Osteoblast (primary cell): ENCODE measurements at regions not wholly inside any gene's neighbourhood (a gene's known extent, or its start where the extent isn't known, plus 50 kb on each side); places are given as distances from the start of the nearest gene placed in this dataset.

Experiments used
- DNase-seq: peaks from one replicate; pipeline ENCODE4 v3.0.0; 2011; ENCODE audit warnings: low spot score, mixed read lengths; ENCODE audit not compliant: insufficient read length; ENCODE audit errors: missing footprints
- H2AFZ ChIP-seq: 2 replicates; pipeline ENCODE4 v1.6.0; 2011; ENCODE audit warnings: mild to moderate bottlenecking, low read length
- H3K27ac ChIP-seq: 2 replicates; pipeline ENCODE4 v1.5.1; 2011; ENCODE audit warnings: mild to moderate bottlenecking, low read depth, low read length, moderate library complexity
- H3K27me3 ChIP-seq: 2 replicates; pipeline ENCODE4 v1.6.0; 2012; ENCODE audit warnings: mild to moderate bottlenecking, control low read depth, inconsistent platforms, low read length, moderate library complexity; ENCODE audit not compliant: insufficient read depth
- H3K36me3 ChIP-seq: 2 replicates; pipeline ENCODE4 v1.5.1; 2011; ENCODE audit warnings: mild to moderate bottlenecking, low read length, control low read depth, moderate library complexity; ENCODE audit not compliant: insufficient read depth
- H3K4me1 ChIP-seq: 2 replicates; pipeline ENCODE4 v1.5.1; 2011; ENCODE audit warnings: mild to moderate bottlenecking, low read length, control low read depth, moderate library complexity; ENCODE audit not compliant: insufficient read depth
- H3K4me2 ChIP-seq: 2 replicates; pipeline ENCODE4 v1.6.0; 2011; ENCODE audit warnings: mild to moderate bottlenecking, low read length; ENCODE audit not compliant: insufficient read depth
- H3K4me3 ChIP-seq: fragments of 200-600 bp; sonication (generic); 3 replicates; pipeline ENCODE4 v1.5.1; 2012; ENCODE audit warnings: mild to moderate bottlenecking, low read length, inconsistent platforms; ENCODE audit not compliant: insufficient read depth
- H3K79me2 ChIP-seq: 2 replicates; pipeline ENCODE4 v1.6.0; 2012; ENCODE audit warnings: mild to moderate bottlenecking, low read length, control low read depth, inconsistent platforms; ENCODE audit not compliant: insufficient read depth
- H3K9me3 ChIP-seq: 2 replicates; pipeline ENCODE4 v1.5.1; 2011; ENCODE audit warnings: low read depth, low read length, control low read depth
- H4K20me1 ChIP-seq: 2 replicates; pipeline ENCODE4 v1.6.0; 2012; ENCODE audit warnings: mild to moderate bottlenecking, low read length, control low read depth; ENCODE audit not compliant: insufficient read depth
- CTCF ChIP-seq: IDR thresholded peaks from 2 replicates; pipeline ENCODE4 v1.5.1; 2011; ENCODE audit warnings: mild to moderate bottlenecking, low read depth, low read length, moderate library complexity; ENCODE audit errors: extremely low read depth

GRCh38 chrX:149372866-149373265, 132.2 kb downstream of the IDS start:
- no peak for DNase-seq
- H3K4me2 ChIP-seq = no peak overlapping the region
- no peaks in the 10 kb centered on the region for H3K27me3 ChIP-seq
- no peaks in the 10 kb centered on the region for H3K79me2 ChIP-seq
- H4K20me1 ChIP-seq = no peaks in the 10 kb centered on the region
- H3K36me3 ChIP-seq = no peaks in the 10 kb centered on the region
- H3K4me3 ChIP-seq = no peak overlapping the region
- no peak overlapping the region for H2AFZ ChIP-seq
- no peaks in the 10 kb centered on the region for H3K4me1 ChIP-seq
- no peaks in the 10 kb centered on the region for H3K9me3 ChIP-seq
- no peak for TF ChIP-seq CTCF
- H3K27ac ChIP-seq = no peak overlapping the region

DNA sequence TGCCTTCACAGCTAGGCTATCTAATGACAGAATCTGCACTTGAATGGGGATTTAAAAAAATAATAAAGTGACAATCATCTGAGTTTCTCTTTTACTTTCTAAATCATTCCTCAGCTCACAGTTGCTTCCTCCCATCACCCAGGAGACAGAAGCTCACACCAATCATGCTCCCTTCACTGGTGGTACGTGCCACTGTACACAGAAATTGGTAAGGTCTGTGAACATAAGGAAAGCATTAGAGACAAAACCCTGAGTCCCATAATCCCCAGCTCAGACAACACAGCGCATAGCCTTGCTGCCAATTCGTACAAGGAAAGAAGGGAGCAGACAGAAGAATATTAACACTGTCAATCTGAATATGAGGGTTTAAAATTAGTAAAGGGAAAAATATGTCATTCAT, 133.1 kb downstream of the IDS start:
- Histone ChIP-seq H3K27me3 (no peaks in the 10 kb centered on the region), H3K79me2 (no peaks in the 10 kb centered on the region), H3K4me1 (no peaks in the 10 kb centered on the region), H4K20me1 (no peaks in the 10 kb centered on the region), H2AFZ (no peak overlapping the region), H3K9me3 (no peaks in the 10 kb centered on the region), H3K4me3 (no peak overlapping the region), H3K27ac (no peak overlapping the region), H3K4me2 (no peak overlapping the region), H3K36me3 (no peaks in the 10 kb centered on the region)
- DNase-seq = no peak
- no peak for TF ChIP-seq CTCF

GRCh38 chrX:149370097-149370496, 135.0 kb downstream of the IDS start:
- no peaks in the 10 kb centered on the region for H3K9me3 ChIP-seq
- H4K20me1 ChIP-seq = no peaks in the 10 kb centered on the region
- H3K4me3 ChIP-seq = no peak overlapping the region
- no peaks in the 10 kb centered on the region for H3K4me1 ChIP-seq
- H3K4me2 ChIP-seq = no peak overlapping the region
- no peaks in the 10 kb centered on the region for H3K27me3 ChIP-seq
- H3K27ac ChIP-seq = no peak overlapping the region
- no peak for TF ChIP-seq CTCF
- no peak for DNase-seq
- no peak overlapping the region for H2AFZ ChIP-seq
- H3K36me3 ChIP-seq = no peaks in the 10 kb centered on the region
- no peaks in the 10 kb centered on the region for H3K79me2 ChIP-seq

- Histone ChIP-seq H3K4me2 (no peak overlapping the region), H3K27ac (no peak overlapping the region), H3K4me1 (no peaks in the 10 kb centered on the region), H4K20me1 (no peaks in the 10 kb centered on the region), H3K9me3 (no peaks in the 10 kb centered on the region), H3K4me3 (no peak overlapping the region), H3K27me3 (no peaks in the 10 kb centered on the region), H3K36me3 (no peaks in the 10 kb centered on the region), H3K79me2 (no peaks in the 10 kb centered on the region), H2AFZ (no peak overlapping the region)
- DNase-seq = no peak
- no peak for TF ChIP-seq CTCF
These were observed 139.6 kb downstream of the IDS start for GRCh38 chrX:149365552-149365951.
